Activated effector memory CD4-positive, alpha-beta T cell treated with anti-CD3 and anti-CD28 coated beads, Interleukin-2, amount 50 U/mL, for 16 hours (primary cell): ENCODE measurements at regions not wholly inside any gene's neighbourhood (a gene's known extent, or its start where the extent isn't known, plus 50 kb on each side); places are given as distances from the start of the nearest gene placed in this dataset.
A peak's percentile ranks its signal among the peaks of the same experiment; 100 is the strongest.

ENCODE experiments used
- DNase-seq: peaks from one replicate; pipeline ENCODE4 v3.0.0-alpha.2; 2020

GRCh38 chr16:85415196-85416090 is 197.7 kb upstream of the GSE1 start:
- peak; percentile 44 for DNase-seq

DNA sequence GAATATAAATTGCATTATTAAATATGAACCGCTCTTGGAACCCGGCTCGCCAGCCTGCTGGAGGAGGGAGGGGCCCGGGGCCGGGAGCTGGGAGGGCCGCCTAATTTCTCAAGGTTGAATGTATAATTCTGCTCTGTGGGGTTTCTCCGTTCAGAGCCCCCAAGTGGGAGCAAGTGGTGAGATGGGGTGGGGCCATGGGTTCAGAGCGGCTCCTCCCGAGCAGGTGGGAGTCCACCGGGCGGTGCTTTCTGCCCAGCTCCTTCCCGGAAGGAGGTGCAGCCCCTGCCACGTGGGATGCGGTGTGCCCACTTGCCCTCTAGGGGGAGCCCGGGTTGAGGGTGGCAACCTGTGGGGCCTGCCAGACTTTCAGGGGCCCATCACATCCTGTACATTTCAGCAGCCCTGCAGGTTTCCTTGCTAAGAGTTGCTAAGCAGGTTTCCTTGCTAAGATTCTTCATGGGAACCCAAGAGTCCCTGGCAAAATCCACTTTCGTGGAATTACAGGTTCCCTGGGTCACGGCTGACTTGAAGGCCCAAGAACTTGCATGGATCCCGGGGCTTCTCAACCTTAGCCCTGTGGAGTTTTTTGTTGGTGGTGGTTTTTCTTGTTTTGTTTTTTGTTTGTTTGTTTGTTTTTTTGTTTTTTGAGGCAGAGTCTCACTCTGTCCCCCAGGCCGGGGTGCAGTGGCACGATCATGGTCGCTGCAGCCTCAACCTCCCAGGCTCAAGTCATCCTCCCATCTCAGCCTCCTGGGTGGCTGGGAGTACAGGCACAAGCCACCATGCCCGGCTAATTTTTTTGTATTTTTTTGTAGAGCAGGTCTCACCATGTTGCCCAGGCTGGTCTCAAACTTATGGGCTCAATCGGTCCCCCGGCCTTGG is 196.7 kb upstream of the GSE1 start:
- DNase-seq, result peak; percentile 85

DNA sequence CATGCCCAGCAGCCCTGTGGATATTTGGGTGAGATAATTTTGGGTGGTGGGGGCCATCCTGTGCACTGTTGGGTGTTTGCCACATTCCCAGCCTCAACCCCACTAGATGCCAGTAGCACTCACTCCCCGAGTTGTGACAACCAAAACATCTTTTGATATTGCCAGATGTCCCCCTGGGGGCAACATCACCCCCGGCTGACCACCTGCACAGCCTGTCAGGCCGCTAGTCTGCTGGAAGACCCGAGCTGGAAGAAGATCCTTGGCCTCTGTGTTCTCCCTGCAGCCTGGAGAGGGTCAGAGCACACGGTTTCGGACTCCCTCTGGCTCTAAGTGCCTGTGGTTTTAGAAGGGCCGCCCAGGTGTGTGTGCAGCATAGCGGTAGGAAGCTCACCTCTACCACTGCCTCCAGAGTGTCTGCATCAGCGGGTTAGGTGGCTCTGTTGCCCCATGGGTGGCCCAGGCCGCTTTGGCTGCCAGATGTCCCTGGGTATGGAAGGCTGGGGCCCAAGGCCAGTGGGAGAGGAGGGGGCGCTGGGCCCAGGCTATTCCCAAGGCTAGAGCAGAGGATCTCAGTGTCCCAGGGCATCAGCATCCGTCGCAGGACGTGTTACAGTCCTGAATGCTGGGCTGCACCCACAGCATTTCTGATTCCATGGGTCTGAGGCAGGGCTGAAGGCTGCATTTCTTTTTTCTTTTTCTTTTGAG is 195.8 kb upstream of the GSE1 start:
- DNase-seq, result peak; percentile 39

- no peak for DNase-seq
Measured at GRCh38 chr16:85418978-85419491, 194.1 kb upstream of the GSE1 start.

- peak; percentile 48 for DNase-seq
Measured at GRCh38 chr16:85419503-85420408, 193.4 kb upstream of the GSE1 start.

DNA sequence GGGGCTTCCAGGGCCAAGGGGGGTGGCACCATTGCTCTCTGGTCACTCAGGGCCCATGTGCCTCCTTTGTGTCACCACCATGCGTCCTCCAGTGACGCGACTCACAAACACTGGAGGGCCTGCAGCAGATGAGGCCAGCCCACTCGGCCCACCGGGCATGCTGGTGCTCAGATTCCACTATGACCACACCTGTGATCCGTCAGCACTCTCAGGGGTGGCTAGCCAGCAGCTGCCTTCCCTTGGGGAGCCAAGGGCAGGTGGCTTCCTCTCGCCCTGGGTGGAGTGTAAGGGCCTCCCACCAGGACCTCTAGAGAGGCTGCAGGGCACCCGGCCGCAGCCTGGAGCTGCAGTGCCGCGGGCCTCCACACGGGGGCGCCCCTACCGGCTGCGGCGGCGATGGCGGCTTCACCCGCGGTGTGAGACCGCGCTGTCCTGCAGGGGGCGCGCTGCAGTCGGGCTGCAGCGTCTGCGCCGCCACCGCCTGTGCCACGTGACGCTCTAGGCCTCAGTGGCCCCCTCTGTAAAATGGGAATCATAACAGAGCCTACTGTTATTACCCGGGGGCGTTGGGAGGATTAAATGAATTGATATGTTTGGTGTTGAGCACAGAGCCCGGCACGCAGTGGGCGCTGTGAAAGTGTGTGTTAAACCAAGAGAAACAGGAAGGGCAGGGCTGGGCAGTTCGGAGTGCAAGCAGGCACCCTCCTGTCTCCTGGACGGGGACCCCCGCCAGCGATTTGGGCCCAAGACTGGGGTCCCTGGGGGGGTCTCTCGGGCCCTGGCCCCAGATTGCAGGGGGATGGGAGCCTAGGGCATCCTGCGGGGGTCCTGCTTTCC is 192.4 kb upstream of the GSE1 start:
- DNase-seq, result peak; percentile 91

- peak; percentile 59 for DNase-seq
Measured at GRCh38 chr16:85421338-85422195, 191.6 kb upstream of the GSE1 start.

- peak; percentile 61 for DNase-seq
Measured at GRCh38 chr16:85422196-85422631, 190.9 kb upstream of the GSE1 start.

DNA sequence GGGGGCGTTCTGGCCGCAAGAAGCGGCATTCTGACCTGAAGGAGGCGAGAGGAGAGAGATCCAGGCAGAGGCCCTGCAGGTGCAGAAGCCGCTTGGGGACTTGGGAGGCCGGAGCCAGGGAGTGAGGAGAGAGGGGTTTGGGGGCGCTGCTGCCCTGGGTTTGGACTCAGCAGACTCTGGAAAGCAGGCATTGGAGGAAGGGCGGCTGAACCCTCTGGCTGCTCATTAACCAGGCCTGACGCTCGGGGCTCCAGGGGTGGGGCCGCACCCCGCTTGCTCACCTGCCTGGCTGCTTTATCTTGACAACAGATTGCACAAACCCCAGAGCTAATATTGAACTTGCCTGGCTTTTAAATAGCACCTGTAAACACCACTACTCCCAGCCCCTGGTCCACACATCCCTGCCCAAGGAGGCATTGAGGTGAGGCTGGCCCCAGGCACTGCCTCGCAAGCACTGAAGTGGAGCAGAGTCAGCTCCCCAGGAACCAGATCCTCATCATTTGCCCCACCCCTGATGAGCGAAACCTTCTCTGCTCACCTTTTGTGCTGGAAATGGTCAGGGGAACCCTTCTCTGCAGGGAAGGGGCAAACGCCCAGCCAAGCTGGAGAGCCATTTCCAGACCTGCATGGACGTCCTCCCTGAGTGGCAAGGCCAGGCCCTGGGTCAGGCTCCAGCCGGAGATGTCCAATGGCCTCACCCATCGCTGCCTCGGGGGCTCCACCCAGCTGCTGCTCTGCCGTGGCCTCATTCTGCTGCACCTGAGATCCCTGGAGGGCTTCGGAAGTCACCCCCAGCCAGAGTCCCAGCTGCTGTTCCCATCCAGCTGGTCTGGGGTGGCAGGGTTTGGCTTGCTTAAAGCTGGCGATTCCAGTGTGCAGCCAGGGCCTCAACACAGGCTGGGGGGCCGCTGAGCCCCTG is 190.2 kb upstream of the GSE1 start:
- DNase-seq, result peak; percentile 58

GRCh38 chr16:85423631-85424030 is 189.5 kb upstream of the GSE1 start:
- peak; percentile 38 for DNase-seq

- DNase-seq, result peak; percentile 56
Measured at GRCh38 chr16:85424260-85425073, 188.7 kb upstream of the GSE1 start.

DNA sequence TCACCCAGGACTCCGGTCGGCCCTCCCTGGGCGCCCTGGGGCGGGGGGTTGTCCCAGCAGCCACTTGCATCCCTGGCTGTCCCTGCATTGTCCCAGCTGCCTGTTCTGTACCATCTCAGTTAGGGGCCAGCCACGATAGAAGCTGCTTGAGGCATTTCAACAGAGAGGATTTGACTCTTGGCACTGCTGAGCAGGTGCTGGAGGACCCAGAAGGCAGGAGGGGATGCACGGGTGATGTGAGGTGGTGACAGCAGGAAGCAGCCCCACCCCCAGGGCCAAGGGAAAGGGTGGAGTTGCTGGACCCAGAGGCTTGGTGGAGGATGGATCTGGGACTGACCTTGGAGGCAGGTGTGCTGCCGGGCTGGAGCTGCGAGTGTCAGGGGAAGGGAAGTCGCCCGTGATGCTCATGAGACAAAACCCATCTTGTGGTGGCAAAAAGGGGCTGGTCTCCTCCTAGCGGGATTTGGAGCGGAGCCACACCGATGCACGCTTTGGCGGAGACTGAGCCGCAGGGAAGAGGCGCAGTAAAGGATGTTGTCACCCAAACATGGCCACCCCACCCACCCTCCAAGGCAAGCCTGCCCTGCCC is 188.0 kb upstream of the GSE1 start:
- peak; percentile 47 for DNase-seq

DNA sequence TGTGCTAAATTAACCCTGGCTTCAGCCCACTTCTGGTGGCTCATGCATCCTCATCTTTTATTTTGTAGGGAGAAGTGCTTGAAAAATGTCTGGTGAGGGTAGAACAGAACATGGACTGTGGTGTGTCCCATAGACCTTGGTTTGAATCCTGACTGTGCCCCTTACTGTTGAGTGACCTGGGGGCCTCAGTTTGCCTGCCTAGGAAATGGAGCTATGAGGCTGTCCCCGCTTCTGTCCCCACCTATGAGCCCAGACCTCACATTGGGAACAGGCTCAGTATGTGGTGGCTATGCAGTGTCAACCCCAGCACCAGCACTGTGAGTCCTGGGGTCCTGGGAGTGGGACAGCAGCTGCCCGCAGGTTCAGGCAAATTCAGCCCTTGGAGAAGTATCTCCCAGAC is 186.3 kb upstream of the GSE1 start:
- DNase-seq, result no peak

GRCh38 chr16:85428168-85428898 is 184.8 kb upstream of the GSE1 start:
- DNase-seq, result peak; percentile 79

GRCh38 chr16:85428899-85429775 is 184.0 kb upstream of the GSE1 start:
- peak; percentile 61 for DNase-seq
